ENCODE measurements at regions not wholly inside any gene's neighbourhood (a gene's known extent, or its start where the extent isn't known, plus 50 kb on each side); places are given as distances from the start of the nearest gene placed in this dataset.

DNA sequence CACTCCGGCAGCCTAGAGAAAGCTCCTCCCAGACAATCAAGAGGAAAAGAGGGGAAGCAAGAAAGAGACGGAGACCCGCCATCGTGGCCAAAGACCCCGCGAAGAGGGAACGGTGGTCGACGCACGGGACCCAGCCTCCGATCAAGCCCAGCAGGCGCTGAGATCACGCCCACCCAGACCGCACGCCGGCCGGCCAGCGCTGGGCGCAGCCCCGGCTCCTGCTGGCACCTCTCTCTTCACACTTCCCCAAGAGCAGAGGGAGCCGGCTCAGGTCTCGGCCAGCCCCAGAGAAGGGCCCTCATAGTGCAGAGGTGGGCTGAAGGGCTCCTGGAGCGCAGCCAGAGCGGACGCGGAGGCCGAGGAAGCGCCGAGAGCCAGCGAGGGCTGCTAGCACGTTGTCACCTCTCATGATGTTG, 918.4 kb upstream of the ADAMTS5 start:
- TF ChIP-seq, protein P1, sequence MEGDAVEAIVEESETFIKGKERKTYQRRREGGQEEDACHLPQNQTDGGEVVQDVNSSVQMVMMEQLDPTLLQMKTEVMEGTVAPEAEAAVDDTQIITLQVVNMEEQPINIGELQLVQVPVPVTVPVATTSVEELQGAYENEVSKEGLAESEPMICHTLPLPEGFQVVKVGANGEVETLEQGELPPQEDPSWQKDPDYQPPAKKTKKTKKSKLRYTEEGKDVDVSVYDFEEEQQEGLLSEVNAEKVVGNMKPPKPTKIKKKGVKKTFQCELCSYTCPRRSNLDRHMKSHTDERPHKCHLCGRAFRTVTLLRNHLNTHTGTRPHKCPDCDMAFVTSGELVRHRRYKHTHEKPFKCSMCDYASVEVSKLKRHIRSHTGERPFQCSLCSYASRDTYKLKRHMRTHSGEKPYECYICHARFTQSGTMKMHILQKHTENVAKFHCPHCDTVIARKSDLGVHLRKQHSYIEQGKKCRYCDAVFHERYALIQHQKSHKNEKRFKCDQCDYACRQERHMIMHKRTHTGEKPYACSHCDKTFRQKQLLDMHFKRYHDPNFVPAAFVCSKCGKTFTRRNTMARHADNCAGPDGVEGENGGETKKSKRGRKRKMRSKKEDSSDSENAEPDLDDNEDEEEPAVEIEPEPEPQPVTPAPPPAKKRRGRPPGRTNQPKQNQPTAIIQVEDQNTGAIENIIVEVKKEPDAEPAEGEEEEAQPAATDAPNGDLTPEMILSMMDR (conservative IDR thresholded peaks at IDR 0.05), result no peak
- no peak for TF ChIP-seq ZFX (IDR thresholded peaks at IDR 0.05)
